WTC11 (cell line): ENCODE measurements at regions not wholly inside any gene's neighbourhood (a gene's known extent, or its start where the extent isn't known, plus 50 kb on each side); places are given as distances from the start of the nearest gene placed in this dataset.

Experiments used
- ATAC-seq: fragments of 200-7000 bp; cut with Tn5 transposase; 2 replicates; pipeline ENCODE4 v1.10.0; 2021; ENCODE audit warnings: mild to moderate bottlenecking, moderate library complexity
- CTCF ChIA-PET: fragments of 300-600 bp; sonication (Branson Sonifier 250); formaldehyde crosslinking; loops from one replicate; lab custom pipeline; 2021; ENCODE audit warnings: antibody characterized with exemption; lab: Charles Lee
- POLR2A ChIA-PET: fragments of 350-600 bp; sonication (Branson Sonifier 250); formaldehyde crosslinking; loops from one replicate; lab custom pipeline; 2021; ENCODE audit warnings: antibody characterized with exemption; lab: Charles Lee
- DNase-seq: peaks from one replicate; pipeline ENCODE4 v3.0.0; 2021; ENCODE audit warnings: low spot score
- H3K27ac Mint-ChIP-seq: 2 replicates; pipeline ENCODE4 v1.8.0; 2021; ENCODE audit warnings: mixed read lengths
- H3K27me3 Mint-ChIP-seq: 2 replicates; pipeline ENCODE4 v1.8.0; 2021; ENCODE audit warnings: low read depth, mild to moderate bottlenecking, moderate library complexity, mixed read lengths
- H3K36me3 Mint-ChIP-seq: 2 replicates; pipeline ENCODE4 v1.8.0; 2021; ENCODE audit warnings: mixed read lengths
- H3K4me1 Mint-ChIP-seq: 2 replicates; pipeline ENCODE4 v1.8.0; 2022; ENCODE audit warnings: mixed read lengths
- H3K4me3 Mint-ChIP-seq: 2 replicates; pipeline ENCODE4 v1.8.0; 2021; ENCODE audit warnings: mild to moderate bottlenecking, moderate library complexity, mixed read lengths
- H3K9me3 Mint-ChIP-seq: 2 replicates; pipeline ENCODE4 v1.8.0; 2021; ENCODE audit warnings: mixed read lengths
- AFF4 ChIP-seq: sonication (generic); formaldehyde crosslinking; IDR thresholded peaks from 2 replicates; pipeline ENCODE4 v1.8.1; 2023; ENCODE audit warnings: mild to moderate bottlenecking, missing genetic modification reagents, borderline replicate concordance
- ATF2 ChIP-seq: sonication (generic); formaldehyde crosslinking; IDR thresholded peaks from 2 replicates; pipeline ENCODE4 v1.8.1; 2022; ENCODE audit warnings: low read depth, missing genetic modification reagents, borderline replicate concordance
- ATF3 ChIP-seq: sonication (generic); formaldehyde crosslinking; conservative IDR thresholded peaks from 2 replicates; pipeline ENCODE4 v1.8.1; 2022; ENCODE audit warnings: mild to moderate bottlenecking, missing genetic modification reagents
- ATF6 ChIP-seq: sonication (generic); formaldehyde crosslinking; IDR thresholded peaks from 2 replicates; pipeline ENCODE4 v1.8.1; 2023; ENCODE audit warnings: mild to moderate bottlenecking, missing genetic modification reagents
- CREB1 ChIP-seq: sonication (generic); formaldehyde crosslinking; IDR thresholded peaks from 2 replicates; pipeline ENCODE4 v1.8.0; 2023; ENCODE audit warnings: mild to moderate bottlenecking, missing genetic modification reagents
- FOXK1 ChIP-seq: sonication (generic); formaldehyde crosslinking; IDR thresholded peaks from 2 replicates; pipeline ENCODE4 v1.8.0; 2022; ENCODE audit warnings: mild to moderate bottlenecking, moderate library complexity, missing genetic modification reagents
- HMGA2 ChIP-seq: fragments of 250-450 bp; sonication (Bioruptor Pico); IDR thresholded peaks from 2 replicates; pipeline ENCODE4 v1.4.0; 2021; ENCODE audit warnings: mild to moderate bottlenecking, moderate library complexity
- MAX ChIP-seq: sonication (generic); formaldehyde crosslinking; IDR thresholded peaks from 2 replicates; pipeline ENCODE4 v1.8.0; 2022; ENCODE audit warnings: mild to moderate bottlenecking, missing genetic modification reagents
- NFATC4 ChIP-seq: fragments of 250-450 bp; sonication (Bioruptor Pico); IDR thresholded peaks from 2 replicates; pipeline ENCODE4 v1.9.0; 2021; ENCODE audit warnings: mild to moderate bottlenecking
- NR3C1 ChIP-seq: sonication (generic); formaldehyde crosslinking; conservative IDR thresholded peaks from 2 replicates; pipeline ENCODE4 v1.8.1; 2023; ENCODE audit warnings: low read depth, mild to moderate bottlenecking, missing genetic modification reagents
- OVOL2 ChIP-seq: fragments of 250-450 bp; sonication (Bioruptor Pico); IDR thresholded peaks from 2 replicates; pipeline ENCODE4 v1.9.0; 2021; ENCODE audit warnings: mild to moderate bottlenecking, borderline replicate concordance
- PRRX2 ChIP-seq: fragments of 250-450 bp; sonication (Bioruptor Pico); IDR thresholded peaks from 2 replicates; pipeline ENCODE4 v1.8.0; 2021; ENCODE audit warnings: mild to moderate bottlenecking
- STAT6 ChIP-seq: sonication (generic); formaldehyde crosslinking; conservative IDR thresholded peaks from 2 replicates; pipeline ENCODE4 v1.8.1; 2023; ENCODE audit warnings: mild to moderate bottlenecking, low read depth, missing genetic modification reagents, moderate library complexity
- USF2 ChIP-seq: sonication (generic); formaldehyde crosslinking; IDR thresholded peaks from 2 replicates; pipeline ENCODE4 v1.8.1; 2023; ENCODE audit warnings: mild to moderate bottlenecking, missing genetic modification reagents, moderate library complexity
- ZNF121 ChIP-seq: sonication (generic); formaldehyde crosslinking; IDR thresholded peaks from 2 replicates; pipeline ENCODE4 v1.8.0; 2023; ENCODE audit warnings: missing genetic modification reagents
- ZNF232 ChIP-seq: sonication (generic); formaldehyde crosslinking; IDR thresholded peaks from 2 replicates; pipeline ENCODE4 v1.8.0; 2022; ENCODE audit warnings: mild to moderate bottlenecking, missing genetic modification reagents
- ZNF263 ChIP-seq: sonication (generic); formaldehyde crosslinking; IDR thresholded peaks from 2 replicates; pipeline ENCODE4 v1.8.1; 2022; ENCODE audit warnings: low read depth, mild to moderate bottlenecking, moderate library complexity, missing genetic modification reagents
- ZNF416 ChIP-seq: fragments of 250-450 bp; sonication (Bioruptor Pico); IDR thresholded peaks from 2 replicates; pipeline ENCODE4 v1.9.0; 2021; ENCODE audit warnings: mild to moderate bottlenecking, inconsistent platforms
- ZNF512 ChIP-seq: sonication (generic); formaldehyde crosslinking; IDR thresholded peaks from 2 replicates; pipeline ENCODE4 v1.8.1; 2022; ENCODE audit warnings: missing genetic modification reagents, borderline replicate concordance

GRCh38 chr6:105650347-105650746 is 247.5 kb upstream of the PREP start (continued):
- TF ChIP-seq AFF4 (CRISPR knock-in tag) (no peak), ATF6 (no peak), ZNF512 (CRISPR knock-in tag) (no peak), HMGA2 (CRISPR knock-in tag) (no peak), ZNF263 (CRISPR knock-in tag) (no peak), ZNF121 (CRISPR knock-in tag) (no peak), ATF3 (CRISPR knock-in tag) (no peak), OVOL2 (CRISPR knock-in tag) (no peak), NFATC4 (CRISPR knock-in tag) (no peak), ZNF232 (CRISPR knock-in tag) (no peak), STAT6 (CRISPR knock-in tag) (no peak)

- H3K36me3 Mint-ChIP-seq: no peaks in the 10 kb centered on the region
- H3K4me3 Mint-ChIP-seq: no peak overlapping the region
- ATAC-seq: no peak
- peaks cover 15% of the 10 kb centered on the region for H3K4me1 Mint-ChIP-seq
- H3K27me3 Mint-ChIP-seq: no peaks in the 10 kb centered on the region
- 0 out of 2 replicates have a peak, but pooled peaks cover 4% of the 10 kb centered on the region for H3K9me3 Mint-ChIP-seq
- TF ChIP-seq FOXK1 (CRISPR knock-in tag) (no peak), USF2 (no peak), NFATC4 (CRISPR knock-in tag) (no peak), PRRX2 (no peak), MAX (CRISPR knock-in tag) (no peak), ATF6 (no peak), ZNF416 (CRISPR knock-in tag) (no peak), CREB1 (CRISPR knock-in tag) (no peak), NR3C1 (CRISPR knock-in tag) (no peak), ATF2 (no peak)
- ChIA-PET CTCF (interaction anchor here (1.5 kb wide), 1 partner anchor 218 kb away, joined by 3 read pairs; no protein-coding TSS in a partner anchor), POLR2A (no interaction called here)
- no peak for DNase-seq
- no peak overlapping the region for H3K27ac Mint-ChIP-seq
These were observed 246.3 kb upstream of the PREP start for GRCh38 chr6:105649192-105649591.
